Testis (tissue), 2 donors: ENCODE measurements at regions not wholly inside any gene's neighbourhood (a gene's known extent, or its start where the extent isn't known, plus 50 kb on each side); places are given as distances from the start of the nearest gene placed in this dataset.

Source experiments
- DNase-seq: peaks from one replicate; pipeline ENCODE4 v3.0.0-alpha.2; 2019
- H3K27ac ChIP-seq, 2 donors: fragments of 200-600 bp; sonication (generic); one replicate each; pipeline ENCODE4 v1.5.1; 2019
- H3K27me3 ChIP-seq: fragments of 200-600 bp; sonication (generic); one replicate; pipeline ENCODE4 v1.5.1; 2019
- H3K36me3 ChIP-seq: fragments of 200-600 bp; sonication (generic); one replicate; pipeline ENCODE4 v1.5.1; 2017; ENCODE audit warnings: low read depth; ENCODE audit errors: missing control alignments
- H3K4me1 ChIP-seq: fragments of 200-600 bp; sonication (generic); one replicate; pipeline ENCODE4 v1.5.1; 2019
- H3K4me3 ChIP-seq, 2 donors: fragments of 200-600 bp; sonication (generic); one replicate each; pipeline ENCODE4 v1.5.1; 2017 to 2019
- H3K9me3 ChIP-seq: fragments of 200-600 bp; sonication (generic); one replicate; pipeline ENCODE4 v1.5.1; 2017
- CTCF ChIP-seq, 3 experiments: fragments of 450-650 bp in 2 of 3; fragments of 200-600 bp in 1 of 3; sonication (generic) in 1 of 3; IDR thresholded peaks; one replicate each; pipeline ENCODE4 v1.5.1; 2016 to 2019; ENCODE audit warnings: antibody characterized with exemption in 3 of 3, mild to moderate bottlenecking in 2 of 3, moderate library complexity in 1 of 3
- POLR2A ChIP-seq: fragments of 450-650 bp; IDR thresholded peaks from one replicate; pipeline ENCODE4 v1.6.1; 2017; ENCODE audit warnings: antibody characterized with exemption, mild to moderate bottlenecking, moderate library complexity
- WGBS, 2 donors: methylation state at CpG; one replicate each; pipeline ENCODE4 v1.1.5; 2018; 5-methylcytosine and 5-hydroxymethylcytosine counted together
- intact Hi-C: fragments of 100-400 bp; cut with DNase I; formaldehyde crosslinking; loops from one replicate; pipeline ENCODE4 v1.15.1; 2023; ENCODE audit warnings: low total_unique reads

GRCh38 chr13:83350569-83350968, 531.7 kb downstream of the SLITRK1 start:
- H3K27me3 ChIP-seq = no peaks in the 10 kb centered on the region
- H3K9me3 ChIP-seq = no peaks in the 10 kb centered on the region
- no peaks in the 10 kb centered on the region for H3K4me1 ChIP-seq
- no peak for DNase-seq
- H3K27ac ChIP-seq = no peak overlapping the region
- no peak overlapping the region for H3K4me3 ChIP-seq
- whole genome bisulfite sequencing, 2 donors = 88 to 90% methylated on average over 2 of the region's 2 CpGs
- TF ChIP-seq CTCF (IDR thresholded peaks at IDR 0.05) (no peak), POLR2A (no peak)
- no peaks in the 10 kb centered on the region for H3K36me3 ChIP-seq
- intact Hi-C loops = no loop called here

- DNase-seq = no peak
- 76 to 79% methylated on average over 2 of the region's 2 CpGs for WGBS, 2 donors
- Histone ChIP-seq H3K36me3 (no peaks in the 10 kb centered on the region), H3K4me3 (no peak overlapping the region), H3K9me3 (no peaks in the 10 kb centered on the region), H3K4me1 (no peaks in the 10 kb centered on the region), H3K27me3 (no peaks in the 10 kb centered on the region), H3K27ac (no peak overlapping the region)
- intact Hi-C loops = no loop called here
- TF ChIP-seq CTCF (IDR thresholded peaks at IDR 0.05) (no peak), POLR2A (no peak)
Observed at GRCh38 chr13:83344518-83344917, 537.8 kb downstream of the SLITRK1 start.

GRCh38 chr13:83340170-83340569, 542.1 kb downstream of the SLITRK1 start:
- Histone ChIP-seq H3K27me3 (no peaks in the 10 kb centered on the region), H3K27ac (no peak overlapping the region), H3K4me1 (no peaks in the 10 kb centered on the region), H3K4me3 (no peak overlapping the region), H3K36me3 (no peaks in the 10 kb centered on the region), H3K9me3 (no peaks in the 10 kb centered on the region)
- TF ChIP-seq POLR2A = no peak
- TF ChIP-seq CTCF (IDR thresholded peaks at IDR 0.05) = no peak
- intact Hi-C loops = no loop called here
- no peak for DNase-seq
- 84 to 93% methylated on average over 2 of the region's 2 CpGs for WGBS, 2 donors

- Histone ChIP-seq H3K27ac (no peak overlapping the region), H3K36me3 (no peaks in the 10 kb centered on the region), H3K9me3 (no peaks in the 10 kb centered on the region), H3K27me3 (no peaks in the 10 kb centered on the region), H3K4me3 (no peak overlapping the region), H3K4me1 (no peaks in the 10 kb centered on the region)
- WGBS, 2 donors = 58 to 61% methylated on average over 7 of the region's 7 CpGs
- no peak for TF ChIP-seq POLR2A
- TF ChIP-seq CTCF (IDR thresholded peaks at IDR 0.05) = no peak
- DNase-seq = no peak
- intact Hi-C loops = no loop called here
Observed at GRCh38 chr13:83333614-83334388, 548.5 kb downstream of the SLITRK1 start.

- H3K36me3 ChIP-seq = no peaks in the 10 kb centered on the region
- intact Hi-C loops = no loop called here
- WGBS, 2 donors = 92 to 94% methylated on average over 3 of the region's 3 CpGs
- H3K9me3 ChIP-seq = no peaks in the 10 kb centered on the region
- no peaks in the 10 kb centered on the region for H3K27me3 ChIP-seq
- H3K27ac ChIP-seq = no peak overlapping the region
- DNase-seq = no peak
- no peaks in the 10 kb centered on the region for H3K4me1 ChIP-seq
- no peak overlapping the region for H3K4me3 ChIP-seq
- TF ChIP-seq CTCF (IDR thresholded peaks at IDR 0.05) (no peak), POLR2A (no peak)
Observed at GRCh38 chr13:83332751-83333150, 549.5 kb downstream of the SLITRK1 start.
